Adrenal gland (tissue), 5 donors: ENCODE measurements at regions not wholly inside any gene's neighbourhood (a gene's known extent, or its start where the extent isn't known, plus 50 kb on each side); places are given as distances from the start of the nearest gene placed in this dataset.

Experiments
- POLR2A ChIP-seq, 2 donors: fragments of 450-650 bp; IDR thresholded peaks; one replicate each; pipeline ENCODE4 v1.6.1; 2017; ENCODE audit warnings: antibody characterized with exemption in 2 of 2, mild to moderate bottlenecking in 2 of 2, moderate library complexity in 1 of 2
- TF ChIP-seq, protein P1 (sequence below), 6 experiments: fragments of 450-650 bp in 4 of 6; fragments of 200-600 bp in 2 of 6; sonication (generic) in 1 of 6; IDR thresholded peaks; 1 replicate in 5 of 6; 2 replicates in 1 of 6; pipeline versions ENCODE4 v1.5.1 to v1.8.0; 2016 to 2021; ENCODE audit warnings: antibody characterized with exemption in 6 of 6, mild to moderate bottlenecking in 2 of 6, moderate library complexity in 1 of 6
- donor health status: DM: no; HTN: no; CAD: no.

DNA sequence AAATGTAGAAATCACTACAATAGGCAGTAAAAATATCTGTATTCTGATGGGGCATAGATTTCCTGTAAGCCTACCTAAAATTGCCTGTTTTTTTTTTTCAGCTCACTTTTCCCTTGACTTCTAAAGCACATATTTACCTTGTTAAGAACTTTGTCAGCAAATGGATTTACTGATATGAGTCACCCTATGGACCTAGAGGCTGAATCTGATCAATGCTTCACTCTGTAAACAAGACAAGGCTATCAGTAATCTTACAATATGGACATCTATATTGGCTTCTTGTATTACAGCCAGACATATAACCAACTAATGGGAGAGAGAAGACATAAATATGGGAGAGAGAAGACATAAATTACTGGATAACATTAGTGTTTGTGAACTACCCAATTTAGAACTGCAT, 792.7 kb upstream of the CHD1 start:
- no peak for TF ChIP-seq POLR2A (IDR thresholded peaks at IDR 0.05)
- TF ChIP-seq, protein P1, sequence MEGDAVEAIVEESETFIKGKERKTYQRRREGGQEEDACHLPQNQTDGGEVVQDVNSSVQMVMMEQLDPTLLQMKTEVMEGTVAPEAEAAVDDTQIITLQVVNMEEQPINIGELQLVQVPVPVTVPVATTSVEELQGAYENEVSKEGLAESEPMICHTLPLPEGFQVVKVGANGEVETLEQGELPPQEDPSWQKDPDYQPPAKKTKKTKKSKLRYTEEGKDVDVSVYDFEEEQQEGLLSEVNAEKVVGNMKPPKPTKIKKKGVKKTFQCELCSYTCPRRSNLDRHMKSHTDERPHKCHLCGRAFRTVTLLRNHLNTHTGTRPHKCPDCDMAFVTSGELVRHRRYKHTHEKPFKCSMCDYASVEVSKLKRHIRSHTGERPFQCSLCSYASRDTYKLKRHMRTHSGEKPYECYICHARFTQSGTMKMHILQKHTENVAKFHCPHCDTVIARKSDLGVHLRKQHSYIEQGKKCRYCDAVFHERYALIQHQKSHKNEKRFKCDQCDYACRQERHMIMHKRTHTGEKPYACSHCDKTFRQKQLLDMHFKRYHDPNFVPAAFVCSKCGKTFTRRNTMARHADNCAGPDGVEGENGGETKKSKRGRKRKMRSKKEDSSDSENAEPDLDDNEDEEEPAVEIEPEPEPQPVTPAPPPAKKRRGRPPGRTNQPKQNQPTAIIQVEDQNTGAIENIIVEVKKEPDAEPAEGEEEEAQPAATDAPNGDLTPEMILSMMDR (IDR thresholded peaks at IDR 0.05): no peak
